Calu3 (cell line): ENCODE measurements at regions not wholly inside any gene's neighbourhood (a gene's known extent, or its start where the extent isn't known, plus 50 kb on each side); places are given as distances from the start of the nearest gene placed in this dataset.
"Not testable (repeated sequence)": the region's sequence is repeated elsewhere in the genome, so short reads cannot be mapped to it uniquely, and the experiment has no call there.

Experiments used
- BruUV-seq: library from RNA; stranded (reverse); fragments of 400-500 nt; replicated peaks from 2 replicates; lab custom pipeline; 2021; lab: Mats Ljungman, UMichigan
- CTCF ChIA-PET: fragments of 300-600 bp; sonication (Branson Sonifier 250); formaldehyde crosslinking; loops from one replicate; lab custom pipeline; 2022; ENCODE audit warnings: antibody characterized with exemption; lab: Charles Lee
- DNase-seq: peaks from one replicate; pipeline ENCODE4 v3.0.0; 2022
- H3K27ac Mint-ChIP-seq: one replicate; pipeline ENCODE4 v1.8.0; 2022; ENCODE audit warnings: mixed read lengths; ENCODE audit not compliant: unreplicated experiment
- H3K27me3 Mint-ChIP-seq: one replicate; pipeline ENCODE4 v1.8.0; 2022; ENCODE audit warnings: mixed read lengths; ENCODE audit not compliant: unreplicated experiment
- H3K36me3 Mint-ChIP-seq: one replicate; pipeline ENCODE4 v1.8.0; 2022; ENCODE audit warnings: mild to moderate bottlenecking, moderate library complexity, mixed read lengths; ENCODE audit not compliant: insufficient read depth, unreplicated experiment
- H3K4me1 Mint-ChIP-seq: one replicate; pipeline ENCODE4 v1.8.0; 2022; ENCODE audit warnings: mild to moderate bottlenecking, low read depth, mixed read lengths; ENCODE audit not compliant: unreplicated experiment
- H3K4me3 Mint-ChIP-seq: one replicate; pipeline ENCODE4 v1.8.0; 2022; ENCODE audit warnings: mild to moderate bottlenecking, low read depth, moderate library complexity, mixed read lengths; ENCODE audit not compliant: unreplicated experiment
- H3K9me3 Mint-ChIP-seq: one replicate; pipeline ENCODE4 v1.8.0; 2022; ENCODE audit warnings: low read depth, mixed read lengths; ENCODE audit not compliant: unreplicated experiment
- intact Hi-C: fragments of 100-400 bp; cut with micrococcal nuclease; formaldehyde crosslinking; loops from one replicate; pipeline ENCODE4 v1.10.0; 2022; ENCODE audit not compliant: unreplicated experiment
- TF ChIP-seq, protein P1 (sequence below): fragments of 200-600 bp; IDR thresholded peaks from one replicate; pipeline ENCODE4 v1.8.0; 2022; ENCODE audit warnings: antibody characterized with exemption; ENCODE audit not compliant: unreplicated experiment

- H3K4me3 Mint-ChIP-seq = no peak overlapping the region
- H3K4me1 Mint-ChIP-seq = no peaks in the 10 kb centered on the region
- H3K9me3 Mint-ChIP-seq = no peaks in the 10 kb centered on the region
- no peak overlapping the region for H3K27ac Mint-ChIP-seq
- H3K36me3 Mint-ChIP-seq = no peaks in the 10 kb centered on the region
- no peaks in the 10 kb centered on the region for H3K27me3 Mint-ChIP-seq
- no peak for DNase-seq
- intact Hi-C loops = no loop called here
- TF ChIP-seq, protein P1, sequence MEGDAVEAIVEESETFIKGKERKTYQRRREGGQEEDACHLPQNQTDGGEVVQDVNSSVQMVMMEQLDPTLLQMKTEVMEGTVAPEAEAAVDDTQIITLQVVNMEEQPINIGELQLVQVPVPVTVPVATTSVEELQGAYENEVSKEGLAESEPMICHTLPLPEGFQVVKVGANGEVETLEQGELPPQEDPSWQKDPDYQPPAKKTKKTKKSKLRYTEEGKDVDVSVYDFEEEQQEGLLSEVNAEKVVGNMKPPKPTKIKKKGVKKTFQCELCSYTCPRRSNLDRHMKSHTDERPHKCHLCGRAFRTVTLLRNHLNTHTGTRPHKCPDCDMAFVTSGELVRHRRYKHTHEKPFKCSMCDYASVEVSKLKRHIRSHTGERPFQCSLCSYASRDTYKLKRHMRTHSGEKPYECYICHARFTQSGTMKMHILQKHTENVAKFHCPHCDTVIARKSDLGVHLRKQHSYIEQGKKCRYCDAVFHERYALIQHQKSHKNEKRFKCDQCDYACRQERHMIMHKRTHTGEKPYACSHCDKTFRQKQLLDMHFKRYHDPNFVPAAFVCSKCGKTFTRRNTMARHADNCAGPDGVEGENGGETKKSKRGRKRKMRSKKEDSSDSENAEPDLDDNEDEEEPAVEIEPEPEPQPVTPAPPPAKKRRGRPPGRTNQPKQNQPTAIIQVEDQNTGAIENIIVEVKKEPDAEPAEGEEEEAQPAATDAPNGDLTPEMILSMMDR = no peak
- CTCF ChIA-PET = no interaction called here
- no TSS peak for BruUV-seq
These were observed 123.5 kb upstream of the PREP start for GRCh38 chr6:105526225-105526872.

DNA sequence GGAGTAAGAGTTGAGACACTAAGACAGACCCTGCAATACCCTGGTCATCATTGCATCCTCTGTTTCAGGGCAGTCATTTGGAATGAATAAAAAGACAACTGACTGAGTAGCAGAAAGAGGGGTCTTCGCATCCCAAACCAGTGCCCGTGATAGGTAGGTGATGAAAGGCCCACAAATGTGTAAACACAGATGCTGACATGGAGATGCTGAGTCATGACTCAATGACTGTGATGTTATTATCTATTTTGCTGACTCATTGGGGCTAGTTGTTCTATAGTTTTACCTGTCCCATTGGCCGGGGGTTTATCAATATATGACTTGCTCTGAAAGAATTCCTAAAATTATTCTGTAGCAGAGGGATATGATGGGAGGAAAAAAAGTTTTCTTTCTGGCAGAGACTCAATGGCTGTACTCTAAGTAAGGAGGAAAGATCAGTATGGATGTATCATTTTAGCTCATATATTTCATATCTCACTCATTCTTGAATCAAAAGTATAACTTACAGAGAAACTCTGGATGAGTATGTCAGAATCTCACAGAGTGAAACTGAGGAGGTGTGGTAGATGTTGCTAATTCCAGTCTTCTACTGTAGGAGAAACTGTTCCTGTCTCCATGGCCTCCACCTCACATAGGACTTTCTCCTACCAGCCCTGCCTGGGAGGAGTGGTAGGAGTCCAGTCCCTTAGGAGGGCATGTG lies 119.9 kb upstream of the PREP start:
- no peak overlapping the region for H3K27ac Mint-ChIP-seq
- no peak for DNase-seq

DNA sequence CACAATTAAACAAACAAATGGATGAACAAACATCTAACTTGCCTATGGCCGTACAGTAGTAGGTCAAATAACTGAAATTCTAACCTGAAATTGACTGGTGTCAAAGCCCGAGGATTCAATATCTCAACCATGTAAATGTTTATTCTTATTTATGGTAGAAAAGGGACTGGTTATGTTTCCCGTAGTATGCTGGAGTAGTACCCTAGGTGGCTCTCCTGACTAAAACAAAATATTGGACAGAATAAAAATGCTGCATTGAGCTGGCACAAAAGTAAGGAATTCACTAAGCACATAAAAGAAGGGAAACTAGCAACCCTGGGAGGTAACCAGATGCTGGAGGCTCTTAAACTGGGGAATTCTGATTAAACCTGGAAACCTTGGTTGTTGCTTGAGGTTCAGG lies 117.1 kb upstream of the PREP start:
- CTCF ChIA-PET = no interaction called here
- H3K27ac Mint-ChIP-seq = no peak overlapping the region
- H3K9me3 Mint-ChIP-seq = peaks cover 3% of the 10 kb centered on the region
- BruUV-seq = no TSS peak
- TF ChIP-seq, protein P1 = no peak
- intact Hi-C loops = no loop called here
- no peak for DNase-seq
- H3K4me3 Mint-ChIP-seq = no peak overlapping the region
- no peaks in the 10 kb centered on the region for H3K36me3 Mint-ChIP-seq
- no peaks in the 10 kb centered on the region for H3K4me1 Mint-ChIP-seq
- H3K27me3 Mint-ChIP-seq = no peaks in the 10 kb centered on the region

More for the DNA sequence above, 119.9 kb upstream of the PREP start:
- Mint-ChIP-seq H3K36me3 (no peaks in the 10 kb centered on the region), H3K4me3 (no peak overlapping the region), H3K4me1 (no peaks in the 10 kb centered on the region), H3K27me3 (no peaks in the 10 kb centered on the region), H3K9me3 (peaks cover 3% of the 10 kb centered on the region)
- TF ChIP-seq, protein P1 = no peak
- CTCF ChIA-PET = no interaction called here
- intact Hi-C loops = no loop called here
- no TSS peak for BruUV-seq

DNA sequence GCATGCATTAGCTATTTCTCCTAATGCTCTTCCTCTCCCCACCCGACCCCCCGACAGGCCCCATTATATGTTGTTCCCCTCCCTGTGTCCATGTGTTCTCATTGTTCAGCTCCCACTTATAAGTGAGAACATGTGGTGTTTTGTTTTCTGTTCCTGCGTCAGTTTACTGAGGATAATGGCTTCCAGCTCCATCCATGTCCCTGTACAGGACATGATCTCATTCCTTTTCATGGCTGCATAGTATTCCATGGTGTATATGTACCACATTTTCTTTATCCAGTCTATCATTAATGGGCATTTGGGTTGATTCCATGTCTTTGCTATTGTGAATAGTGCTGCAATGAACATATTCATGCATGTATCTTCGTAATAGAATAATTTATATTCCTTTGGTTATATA lies 116.1 kb upstream of the PREP start:
- intact Hi-C loops, CTCF ChIA-PET, H3K4me3 Mint-ChIP-seq, H3K36me3 Mint-ChIP-seq, BruUV-seq, H3K27me3 Mint-ChIP-seq, H3K9me3 Mint-ChIP-seq, DNase-seq, H3K4me1 Mint-ChIP-seq, H3K27ac Mint-ChIP-seq: not testable (repeated sequence)

GRCh38 chr6:105515054-105515453 lies 112.2 kb upstream of the PREP start:
- no TSS peak for BruUV-seq
- TF ChIP-seq, protein P1 = no peak
- Mint-ChIP-seq H3K36me3 (no peaks in the 10 kb centered on the region), H3K27me3 (peaks cover 13% of the 10 kb centered on the region), H3K4me1 (no peaks in the 10 kb centered on the region), H3K27ac (no peak overlapping the region), H3K4me3 (no peak overlapping the region), H3K9me3 (peaks cover 3% of the 10 kb centered on the region)
- intact Hi-C loops = no loop called here
- CTCF ChIA-PET = no interaction called here
- DNase-seq = no peak
